Pulmonary artery endothelial cell (primary cell): ENCODE measurements at regions not wholly inside any gene's neighbourhood (a gene's known extent, or its start where the extent isn't known, plus 50 kb on each side); places are given as distances from the start of the nearest gene placed in this dataset.
"Not testable (repeated sequence)": the region's sequence is repeated elsewhere in the genome, so short reads cannot be mapped to it uniquely, and the experiment has no call there.

ENCODE experiments used
- DNase-seq: peaks from one replicate; pipeline ENCODE4 v3.0.0-alpha.2; 2011; ENCODE audit warnings: low read depth, low spot score

DNA sequence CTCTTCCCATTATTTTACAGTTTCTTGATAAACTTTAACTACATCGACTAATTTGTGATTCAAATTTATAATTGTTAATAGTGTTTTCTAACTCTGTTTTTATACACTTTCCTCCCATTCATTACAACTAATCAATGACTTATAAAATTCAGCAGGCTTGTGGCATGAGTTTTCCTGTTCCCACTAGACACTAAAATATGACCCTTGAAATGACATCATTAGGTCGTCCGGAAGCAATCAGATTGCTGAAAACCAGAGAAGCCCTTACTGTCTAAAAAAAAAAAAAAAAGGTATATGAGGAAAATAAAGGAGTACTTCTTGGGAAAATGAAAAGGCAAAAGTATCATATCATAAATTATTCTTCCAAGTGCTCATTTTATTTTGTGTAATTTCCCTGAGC lies 553.7 kb downstream of the ZNF608 start:
- DNase-seq = no peak

DNA sequence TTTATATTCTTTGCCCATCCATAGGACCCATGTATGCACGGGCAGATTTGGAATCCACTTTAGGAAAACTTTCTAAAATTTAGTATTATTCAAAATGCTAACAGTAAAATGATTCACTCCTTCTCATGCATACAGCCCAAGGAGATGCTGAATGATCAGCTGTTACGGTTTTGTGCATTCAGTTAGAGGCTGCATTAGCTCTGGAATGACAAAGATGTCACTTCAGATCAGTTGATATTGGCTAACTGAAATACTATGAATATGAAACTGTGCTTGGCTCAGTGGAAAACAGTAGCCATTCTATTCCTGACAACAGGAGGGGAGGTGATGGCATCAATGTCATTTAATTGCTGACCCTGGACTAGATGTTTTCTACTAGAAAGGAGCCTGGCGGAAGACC lies 560.7 kb downstream of the ZNF608 start:
- DNase-seq = no peak

DNA sequence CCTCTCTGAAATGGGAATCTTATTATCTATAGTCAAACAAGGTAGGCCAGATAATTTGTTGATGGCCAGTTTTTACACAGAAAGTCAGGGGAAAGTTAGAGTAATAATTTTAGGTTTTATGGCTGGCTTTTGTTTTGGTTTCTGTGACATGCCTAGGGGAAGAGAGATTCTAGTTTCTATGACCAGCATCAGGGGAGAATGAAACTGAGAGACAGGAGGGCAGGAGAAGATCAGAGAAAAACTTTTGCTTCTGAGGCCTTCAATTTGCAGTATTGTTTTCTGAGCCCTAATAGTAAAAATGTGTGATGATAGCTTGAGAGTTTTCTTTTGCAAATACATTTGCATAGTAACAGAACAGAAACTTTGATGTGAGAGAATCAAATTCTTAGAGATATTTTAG lies 564.3 kb downstream of the ZNF608 start:
- no peak for DNase-seq

DNA sequence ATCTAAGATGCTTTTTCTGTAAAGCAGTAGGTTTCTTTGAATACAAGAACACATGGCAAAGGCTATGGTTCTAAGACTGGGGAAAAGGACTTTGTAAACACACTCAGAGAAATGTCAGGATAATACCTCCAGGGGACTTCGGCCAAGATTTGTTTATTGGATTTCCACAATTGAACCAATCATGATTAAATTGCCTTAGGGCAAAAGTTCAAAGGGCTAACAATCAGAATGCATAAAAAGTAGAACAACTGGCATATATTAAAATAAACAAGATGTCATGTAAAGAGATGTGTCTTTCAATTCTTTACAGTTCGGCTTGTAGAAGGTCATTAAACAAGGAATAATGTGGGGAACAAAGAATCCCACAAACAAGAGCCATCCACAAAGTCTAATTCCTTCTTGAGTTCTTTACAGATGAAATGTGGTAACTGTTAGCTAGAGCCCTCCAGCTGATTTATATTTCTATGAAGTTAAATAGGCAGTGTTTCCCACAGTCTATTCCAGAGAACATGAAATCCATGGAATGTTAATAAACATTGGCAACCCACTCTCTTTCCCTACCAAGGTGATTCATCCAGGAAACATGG lies 565.5 kb downstream of the ZNF608 start:
- no peak for DNase-seq

DNA sequence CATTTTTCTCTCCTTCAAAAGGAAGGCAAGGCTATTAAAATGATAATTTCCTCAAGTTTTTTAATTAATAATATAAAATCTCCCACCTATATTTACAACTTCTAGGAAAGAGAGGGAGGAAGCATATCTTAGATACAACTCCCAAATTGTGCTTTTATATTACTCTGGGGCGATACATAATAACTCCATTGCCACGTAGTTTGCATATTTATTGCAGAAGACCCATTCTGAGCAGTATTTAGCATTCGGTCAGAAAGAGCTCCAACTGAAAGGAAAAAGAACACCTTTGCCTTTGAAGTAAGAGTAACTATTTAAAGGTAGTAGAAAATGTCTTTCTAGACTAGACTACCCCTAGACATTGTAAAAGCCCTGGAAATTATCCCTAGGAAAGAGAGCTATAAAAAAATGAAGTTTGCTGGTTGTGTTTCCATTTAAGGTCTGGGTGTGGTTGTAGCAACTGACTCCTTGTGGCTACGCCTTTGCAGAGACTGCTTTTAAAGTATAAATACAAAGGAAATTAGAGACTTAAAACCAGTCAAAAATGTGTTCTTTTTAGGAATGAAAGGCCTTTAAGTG lies 566.1 kb downstream of the ZNF608 start:
- no peak for DNase-seq

DNA sequence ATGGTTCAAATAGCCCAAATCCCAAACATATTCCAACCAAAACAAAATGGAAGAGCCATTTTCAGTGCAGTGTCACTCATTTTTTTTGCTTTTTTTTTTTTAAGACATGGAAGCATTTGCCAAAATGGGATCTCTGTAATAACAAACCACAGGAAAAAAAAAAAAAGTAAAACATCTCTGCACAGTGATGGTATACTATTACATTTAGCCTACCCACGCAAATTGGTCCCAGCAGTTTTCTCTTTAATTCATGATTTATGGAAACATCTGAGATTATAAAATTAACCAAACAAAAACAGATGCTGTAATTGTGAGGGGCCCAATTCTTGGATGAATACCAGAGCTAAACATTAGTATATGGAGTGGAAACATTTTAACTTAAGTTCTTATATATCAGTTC lies 566.6 kb downstream of the ZNF608 start:
- no peak for DNase-seq

DNA sequence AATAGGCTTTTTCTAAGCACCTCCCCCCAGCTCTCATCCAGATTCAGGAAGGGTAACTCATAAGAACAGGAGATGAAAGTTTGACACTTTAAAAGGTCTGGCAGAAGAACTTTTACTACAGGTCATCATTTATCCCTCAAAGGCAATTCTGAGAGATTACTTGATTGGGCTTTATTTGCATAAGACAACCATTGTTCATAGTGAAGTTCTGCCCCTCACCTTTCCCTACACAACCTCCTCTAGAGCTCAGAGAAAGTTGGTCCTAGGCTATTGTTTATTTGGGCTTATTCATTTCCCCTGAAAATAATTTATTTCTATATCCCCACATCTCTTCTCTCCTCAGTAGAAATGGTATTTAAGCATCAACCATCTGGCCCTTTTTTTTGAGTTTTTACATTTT lies 568.4 kb downstream of the ZNF608 start:
- no peak for DNase-seq

DNA sequence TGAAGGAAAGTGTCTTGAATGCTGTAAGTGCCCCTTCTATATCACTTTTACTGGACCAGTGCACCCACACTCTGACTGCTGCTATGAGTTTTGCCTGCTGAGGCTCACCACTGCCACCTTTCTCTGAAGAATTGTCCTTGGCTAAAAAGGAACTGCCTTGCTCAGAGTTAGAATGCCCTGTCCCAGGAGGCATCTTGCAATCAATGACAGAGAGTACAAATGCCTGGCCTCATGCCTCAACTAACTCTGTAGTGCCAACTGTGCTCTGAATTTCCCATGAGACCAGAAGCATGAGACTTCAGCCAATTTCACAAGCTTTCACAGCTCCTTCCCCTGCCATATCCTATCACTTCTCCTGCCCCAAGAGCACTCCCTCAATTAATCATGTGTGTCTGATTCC lies 569.7 kb downstream of the ZNF608 start:
- DNase-seq = no peak

DNA sequence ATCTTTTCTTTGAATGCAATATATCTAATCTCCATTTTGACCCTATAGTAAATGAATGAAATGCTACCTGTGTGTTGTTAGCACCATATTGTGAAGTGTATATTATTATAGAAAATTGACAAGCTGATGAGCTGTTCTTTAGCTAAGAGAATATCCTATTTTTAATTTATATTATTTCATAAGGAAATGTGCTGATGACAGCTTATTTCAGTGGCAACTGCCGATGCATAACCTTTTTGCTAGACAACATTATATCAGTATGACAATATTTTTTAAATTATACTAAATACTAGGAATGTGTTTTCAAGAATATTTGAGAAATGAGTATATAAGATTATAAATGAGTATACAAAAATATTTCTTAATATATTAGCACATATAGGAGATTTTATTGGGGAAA lies 573.1 kb downstream of the ZNF608 start:
- no peak for DNase-seq

DNA sequence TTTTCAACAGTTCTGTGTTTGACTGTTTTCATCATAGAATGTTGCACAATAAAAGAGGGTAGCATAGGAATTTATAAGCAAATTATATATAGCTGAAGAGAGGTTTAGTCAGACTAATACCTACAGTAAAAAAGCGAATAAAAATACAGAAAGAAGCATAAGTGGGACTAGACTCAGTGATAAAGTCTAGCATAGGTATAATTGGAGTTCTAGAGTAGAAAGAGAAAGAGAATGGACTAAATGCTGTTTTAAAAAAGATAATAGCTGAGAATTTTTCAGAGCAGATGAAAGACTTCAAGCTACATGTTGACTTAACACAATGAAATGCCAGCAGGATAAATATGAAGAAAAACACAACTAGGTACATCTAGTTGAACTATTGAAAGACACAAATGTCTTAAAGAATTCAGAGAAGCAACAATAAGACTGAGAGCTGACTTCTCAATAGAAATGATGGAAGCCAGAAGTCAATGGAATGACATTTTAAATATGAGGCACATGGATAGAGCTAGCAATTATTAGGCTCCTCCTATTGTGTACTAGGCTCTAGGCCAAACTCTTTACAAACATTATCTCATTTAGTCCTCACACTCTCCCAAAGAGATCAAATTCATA lies 573.9 kb downstream of the ZNF608 start:
- DNase-seq = no peak

DNA sequence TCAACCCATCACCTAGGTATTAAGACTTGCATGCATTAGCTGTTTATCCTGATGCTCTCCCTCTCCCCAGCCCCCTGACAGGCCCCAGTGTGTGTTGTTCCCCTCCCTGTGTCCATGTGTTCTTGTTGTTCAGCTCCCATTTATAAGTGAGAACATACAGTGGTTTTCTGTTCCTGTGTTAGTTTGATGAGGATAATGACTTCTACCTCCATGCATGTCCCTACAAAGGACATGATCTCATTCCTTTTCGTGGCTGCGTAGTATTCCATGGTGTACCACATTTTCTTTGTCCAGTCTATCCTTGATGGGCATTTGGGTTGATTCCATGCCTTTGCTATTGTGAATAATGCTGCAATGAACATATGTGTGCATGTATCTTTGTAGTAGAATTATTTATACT lies 578.3 kb downstream of the ZNF608 start:
- not testable (repeated sequence) for DNase-seq

DNA sequence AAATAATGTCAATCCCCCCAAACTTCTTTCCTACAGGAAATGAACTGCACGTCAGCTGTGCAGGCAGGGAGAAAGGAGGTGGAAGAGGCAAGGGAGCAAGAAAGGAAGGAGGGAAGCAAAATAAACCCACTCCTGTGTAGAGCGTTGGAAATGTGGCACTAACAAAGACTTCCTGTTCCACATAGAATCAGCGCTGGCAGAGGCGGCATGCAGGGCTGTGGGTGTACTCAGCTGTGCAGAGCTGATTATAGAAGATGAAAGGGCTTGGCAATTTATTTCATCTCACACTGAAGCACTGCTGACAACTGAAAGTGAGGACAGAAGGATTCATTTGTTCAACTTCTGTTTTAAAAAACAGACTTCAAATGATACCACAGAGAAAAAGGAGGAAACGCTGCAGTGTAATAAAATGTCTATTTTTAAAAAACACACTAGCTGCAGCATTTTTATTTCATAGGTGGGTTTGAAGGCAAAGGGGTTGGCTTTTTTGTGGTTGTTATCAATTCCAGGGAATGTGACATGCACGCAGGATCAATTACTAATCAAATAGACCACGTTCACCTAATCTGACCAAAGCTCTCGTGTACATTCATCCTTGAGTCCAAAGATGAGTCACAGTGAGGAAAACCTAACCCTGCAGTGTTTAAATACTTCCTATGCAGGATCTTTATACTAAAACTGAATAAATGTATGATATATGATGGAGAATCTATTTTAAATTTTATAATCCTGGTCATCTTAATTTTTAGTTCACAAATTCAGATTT lies 583.5 kb downstream of the ZNF608 start:
- no peak for DNase-seq

DNA sequence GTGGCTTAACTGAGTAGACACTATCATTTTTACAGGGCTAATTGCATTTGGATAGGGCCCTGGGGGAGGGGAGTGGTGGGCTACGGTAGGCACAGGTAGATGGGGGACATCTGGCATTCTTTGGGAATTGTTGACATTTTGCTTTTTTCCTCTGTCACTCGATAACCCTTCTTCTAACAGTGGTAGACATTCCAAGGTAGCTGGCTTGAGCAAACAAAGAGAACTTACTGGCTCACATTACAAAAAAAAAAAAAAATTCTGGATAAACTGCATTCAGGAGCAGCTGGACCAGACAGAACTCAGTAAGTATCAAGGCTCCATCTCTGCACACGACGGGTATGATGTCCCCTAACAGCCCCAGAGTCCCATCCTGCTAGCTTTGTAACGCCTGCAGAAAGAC lies 585.2 kb downstream of the ZNF608 start:
- no peak for DNase-seq

DNA sequence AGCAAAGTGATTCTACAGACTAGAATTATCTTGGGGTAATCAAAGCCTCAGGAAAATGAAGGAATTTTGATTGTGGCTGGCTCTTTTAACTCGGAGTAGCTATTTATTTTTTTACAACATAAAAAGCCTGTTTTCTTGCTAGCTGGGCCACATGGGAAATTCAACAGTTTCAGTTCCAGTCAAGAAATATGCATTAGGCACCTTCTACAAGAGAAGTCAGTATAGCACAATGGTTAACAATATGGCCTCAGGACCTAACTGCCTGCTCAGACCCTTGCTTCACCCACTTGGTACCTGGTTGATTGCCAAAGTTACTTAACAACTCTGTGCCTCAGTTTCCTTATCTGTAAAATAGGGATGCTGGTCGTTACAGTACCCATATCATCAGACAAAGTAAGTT lies 586.2 kb downstream of the ZNF608 start:
- no peak for DNase-seq

DNA sequence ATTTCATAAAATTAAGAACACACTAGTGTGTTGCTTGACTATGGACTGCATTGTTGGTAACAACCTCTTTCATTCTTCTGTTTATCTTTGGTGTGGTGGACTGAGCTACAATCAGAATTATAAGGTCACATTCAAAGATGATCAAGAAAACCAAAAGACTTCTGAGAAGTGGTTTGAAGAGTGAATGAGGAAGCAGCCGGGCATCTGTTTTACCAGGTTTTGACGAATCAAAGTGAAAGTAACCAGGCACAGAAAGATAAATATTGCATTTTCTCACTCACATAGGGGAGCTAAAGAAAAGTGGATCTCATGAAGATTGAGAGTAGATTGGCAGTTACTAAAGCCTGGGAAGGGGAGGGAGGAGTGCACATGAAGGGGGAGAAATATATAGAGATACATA lies 589.1 kb downstream of the ZNF608 start:
- DNase-seq = no peak

DNA sequence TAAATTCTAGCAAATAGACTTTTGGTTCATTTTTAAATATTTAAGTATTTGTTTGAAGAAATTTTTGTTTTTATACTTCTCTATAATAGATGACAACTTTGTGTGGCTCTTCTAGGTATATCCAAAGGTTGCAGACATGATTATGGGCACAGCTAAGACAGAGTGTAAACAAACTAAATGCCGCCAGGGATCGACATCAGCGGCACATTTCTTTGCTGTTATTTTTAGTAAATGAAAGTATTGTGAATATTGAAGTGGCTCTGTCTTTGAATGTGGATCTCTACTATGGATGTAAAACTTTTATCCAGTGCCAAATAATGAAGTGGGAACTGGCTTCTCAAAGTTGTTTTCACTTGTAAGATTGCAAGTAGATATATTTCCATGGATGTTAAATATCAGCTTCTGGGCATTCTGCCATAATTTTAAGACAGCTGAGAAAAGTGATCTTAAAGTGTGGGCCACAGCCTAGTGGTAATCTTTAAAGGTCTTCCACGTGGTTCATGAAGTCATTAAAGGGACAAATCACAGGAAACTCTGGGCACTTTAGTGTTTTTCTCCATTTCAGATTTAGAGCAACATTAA lies 589.9 kb downstream of the ZNF608 start:
- no peak for DNase-seq

DNA sequence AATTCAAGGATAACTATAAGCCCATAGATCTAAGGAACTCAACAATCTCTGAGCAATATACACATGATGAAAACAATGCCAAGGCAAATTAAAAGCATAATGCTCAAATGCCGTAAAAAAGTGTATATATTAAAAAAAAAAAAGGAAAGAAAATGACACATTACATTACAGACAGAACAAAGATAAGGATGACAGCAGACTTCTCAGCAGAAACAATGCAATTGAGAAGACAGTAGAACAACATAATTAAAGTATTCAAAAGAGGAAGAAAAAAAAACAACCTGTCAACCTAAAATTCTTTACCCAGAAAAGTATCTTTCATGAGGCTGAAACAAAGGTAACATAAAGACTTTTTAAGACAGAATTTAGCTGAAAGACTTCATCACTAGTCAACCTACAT lies 591.7 kb downstream of the ZNF608 start:
- DNase-seq = no peak

DNA sequence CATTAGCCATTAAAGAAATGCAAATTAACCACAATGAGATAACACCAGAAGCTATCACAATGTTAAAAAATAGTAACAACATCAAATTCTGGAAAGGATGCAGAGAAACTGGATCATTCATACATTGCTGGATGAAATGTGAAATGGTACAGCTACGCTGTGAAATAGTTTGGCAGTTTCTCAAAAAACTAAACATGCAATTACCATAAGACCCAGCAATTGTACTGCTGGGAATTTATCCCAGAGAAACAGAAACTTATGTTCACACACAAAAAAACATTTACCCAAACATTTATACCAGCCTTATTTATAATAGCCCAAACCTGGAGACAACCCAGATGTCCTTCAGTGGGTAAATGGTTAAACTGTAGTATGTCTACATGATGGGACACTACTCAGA lies 592.9 kb downstream of the ZNF608 start:
- DNase-seq = no peak

DNA sequence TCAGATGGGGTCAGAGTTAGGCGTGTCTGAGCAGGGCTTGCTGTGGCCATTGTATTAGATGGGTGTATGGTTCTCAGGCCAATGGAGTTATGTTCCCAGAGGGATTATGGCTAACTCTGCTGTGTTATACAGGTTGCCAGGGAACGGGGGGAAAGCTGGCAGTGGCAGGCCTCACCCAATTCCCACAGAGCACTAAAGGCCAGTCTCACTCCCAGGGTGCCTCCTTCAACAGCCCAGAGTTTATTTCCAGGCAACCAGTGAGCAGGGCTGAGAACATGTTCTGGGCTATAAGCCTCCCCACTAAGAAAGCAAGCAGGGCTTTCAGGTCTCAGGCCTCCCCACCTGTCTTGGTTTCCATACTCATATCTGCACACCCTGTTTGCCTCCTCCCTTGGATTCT lies 597.9 kb downstream of the ZNF608 start:
- DNase-seq = no peak

DNA sequence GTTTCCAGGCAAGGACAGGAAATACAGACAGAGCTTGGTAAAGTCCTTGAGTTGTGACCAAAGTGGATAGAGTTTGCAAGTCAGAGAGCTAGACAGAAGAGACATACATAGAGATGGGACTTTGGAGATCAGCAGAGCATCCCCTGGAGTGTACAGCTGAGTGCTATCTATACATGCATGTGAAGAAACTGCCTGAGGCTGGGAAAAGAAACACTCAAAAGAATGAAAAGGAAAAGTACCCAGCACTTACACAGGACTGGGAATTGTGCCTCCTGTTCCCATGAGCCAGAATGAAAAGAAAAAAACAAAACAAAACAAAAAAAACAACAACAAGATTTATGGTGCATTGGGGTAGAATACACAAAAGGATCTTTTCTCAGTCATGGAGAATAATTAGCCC lies 606.4 kb downstream of the ZNF608 start:
- no peak for DNase-seq

DNA sequence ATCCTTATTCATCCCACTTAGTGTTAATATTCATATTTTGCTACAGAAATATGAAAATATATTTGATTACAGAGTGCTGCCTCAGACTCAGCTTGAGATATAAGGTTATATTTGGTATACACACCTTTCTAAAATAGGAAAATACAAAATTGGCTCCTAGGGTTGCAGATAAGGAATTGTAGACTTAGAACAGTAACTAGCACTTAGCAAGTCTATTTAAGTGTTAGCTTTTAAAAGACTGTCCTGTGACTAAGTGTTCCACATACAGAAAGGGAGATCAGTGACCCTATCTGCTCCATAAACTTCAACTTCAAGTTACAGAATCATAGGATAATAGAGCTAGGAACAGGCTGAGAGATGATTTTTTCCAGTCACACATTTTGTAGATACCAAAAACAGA lies 607.0 kb downstream of the ZNF608 start:
- DNase-seq = no peak

DNA sequence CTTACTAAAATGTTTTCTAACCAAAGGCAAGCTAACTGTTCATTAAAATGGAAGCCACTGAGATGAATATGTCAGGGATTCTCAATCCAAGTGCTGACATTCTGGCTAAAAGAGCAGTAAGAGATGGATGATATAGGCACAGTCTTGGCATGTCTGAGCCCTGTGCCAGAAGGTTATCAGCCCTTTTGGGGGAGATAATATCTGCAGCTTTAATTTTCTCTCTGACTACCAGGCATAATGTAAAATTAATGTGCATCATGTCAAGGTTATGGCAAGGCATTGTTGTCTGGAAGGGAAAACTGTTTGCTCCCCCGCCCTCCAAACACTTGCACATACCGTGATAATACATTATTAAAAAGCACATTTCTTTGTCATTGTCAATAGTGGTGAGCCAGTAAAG lies 609.8 kb downstream of the ZNF608 start:
- no peak for DNase-seq
